GM21381 (cell line): ENCODE measurements at regions not wholly inside any gene's neighbourhood (a gene's known extent, or its start where the extent isn't known, plus 50 kb on each side); places are given as distances from the start of the nearest gene placed in this dataset.

ENCODE experiments used
- ATAC-seq: cut with Tn5 transposase; IDR thresholded peaks from one replicate; pipeline ENCODE4 v1.9.1; 2021; ENCODE audit warnings: mild to moderate bottlenecking, moderate library complexity; ENCODE audit not compliant: unreplicated experiment

- ATAC-seq, result no peak
Measured at GRCh38 chr5:174307031-174307408, 261.5 kb downstream of the NSG2 start.

- no peak for ATAC-seq
Measured at GRCh38 chr5:174307656-174308271, 262.3 kb downstream of the NSG2 start.

DNA sequence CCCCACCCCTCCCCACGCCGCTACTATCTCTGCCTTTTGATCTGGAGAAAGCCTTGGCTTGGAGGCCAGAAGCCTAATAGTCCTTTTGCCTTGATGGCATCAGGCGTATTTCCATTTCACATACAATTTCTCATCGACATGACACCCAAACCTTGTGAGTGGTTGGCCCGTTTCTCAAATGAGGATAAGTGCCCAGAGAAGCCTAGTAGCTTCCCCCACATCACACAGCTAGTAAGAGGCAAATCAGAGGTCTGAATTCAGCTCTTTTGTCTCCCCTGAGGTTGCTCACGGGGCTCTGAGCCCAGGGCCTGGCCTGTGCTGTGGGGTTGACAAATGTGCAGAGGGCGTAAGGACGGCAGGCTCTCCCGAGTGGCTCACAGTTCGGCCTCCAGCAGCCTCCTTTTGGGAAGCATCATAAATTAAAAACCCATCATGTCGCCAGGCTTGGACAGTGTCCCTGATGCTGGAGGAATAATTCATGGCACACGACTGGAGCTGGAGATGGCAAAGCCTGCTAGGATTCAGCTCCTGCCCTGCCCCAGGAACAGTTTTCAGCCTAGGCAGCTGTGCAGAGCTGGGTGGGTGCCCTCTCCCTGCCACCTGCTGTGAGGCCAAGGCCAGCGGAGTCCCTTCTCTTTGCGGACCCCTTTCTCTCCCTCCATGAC is 263.8 kb downstream of the NSG2 start:
- no peak for ATAC-seq

DNA sequence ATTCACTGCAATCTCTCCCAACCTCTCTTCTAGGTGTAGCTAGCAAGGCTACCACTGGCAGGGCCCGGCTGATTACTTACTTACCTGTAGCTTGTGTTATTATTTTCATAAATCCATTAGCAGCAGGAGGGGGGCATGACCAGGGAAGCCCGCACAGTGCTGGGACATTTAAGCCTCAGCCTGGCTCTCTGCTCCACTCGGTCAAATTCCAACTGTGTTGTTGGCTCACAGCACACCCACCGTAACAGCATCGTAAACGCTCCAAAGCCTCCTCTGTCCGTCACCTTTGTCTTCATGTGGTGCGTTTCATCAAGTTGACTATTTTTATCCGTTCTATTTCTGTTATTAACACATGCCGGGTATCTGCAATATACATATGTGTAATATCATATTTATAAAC is 264.7 kb downstream of the NSG2 start:
- no peak for ATAC-seq

GRCh38 chr5:174310706-174311105 is 265.2 kb downstream of the NSG2 start:
- no peak for ATAC-seq

DNA sequence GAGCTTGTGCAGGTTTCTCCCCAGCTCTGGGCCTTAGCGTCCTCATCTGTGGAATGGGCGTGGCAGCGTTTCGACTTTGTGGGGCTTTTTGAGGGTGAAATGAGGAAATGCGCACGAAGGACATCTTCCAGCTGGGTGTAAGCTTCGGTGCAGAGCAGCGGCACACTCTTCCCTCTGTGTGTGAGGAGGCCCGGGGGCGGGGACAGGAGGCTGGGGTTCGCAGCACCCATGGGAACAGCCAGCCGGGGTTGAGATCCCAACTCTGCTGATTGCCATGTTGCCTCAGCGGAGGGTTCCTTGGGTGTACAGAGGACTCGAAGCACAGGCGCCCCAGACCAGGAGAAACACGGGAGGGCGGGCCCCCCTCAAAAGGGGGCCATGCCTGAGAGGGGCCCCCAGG is 265.6 kb downstream of the NSG2 start:
- ATAC-seq, result no peak

DNA sequence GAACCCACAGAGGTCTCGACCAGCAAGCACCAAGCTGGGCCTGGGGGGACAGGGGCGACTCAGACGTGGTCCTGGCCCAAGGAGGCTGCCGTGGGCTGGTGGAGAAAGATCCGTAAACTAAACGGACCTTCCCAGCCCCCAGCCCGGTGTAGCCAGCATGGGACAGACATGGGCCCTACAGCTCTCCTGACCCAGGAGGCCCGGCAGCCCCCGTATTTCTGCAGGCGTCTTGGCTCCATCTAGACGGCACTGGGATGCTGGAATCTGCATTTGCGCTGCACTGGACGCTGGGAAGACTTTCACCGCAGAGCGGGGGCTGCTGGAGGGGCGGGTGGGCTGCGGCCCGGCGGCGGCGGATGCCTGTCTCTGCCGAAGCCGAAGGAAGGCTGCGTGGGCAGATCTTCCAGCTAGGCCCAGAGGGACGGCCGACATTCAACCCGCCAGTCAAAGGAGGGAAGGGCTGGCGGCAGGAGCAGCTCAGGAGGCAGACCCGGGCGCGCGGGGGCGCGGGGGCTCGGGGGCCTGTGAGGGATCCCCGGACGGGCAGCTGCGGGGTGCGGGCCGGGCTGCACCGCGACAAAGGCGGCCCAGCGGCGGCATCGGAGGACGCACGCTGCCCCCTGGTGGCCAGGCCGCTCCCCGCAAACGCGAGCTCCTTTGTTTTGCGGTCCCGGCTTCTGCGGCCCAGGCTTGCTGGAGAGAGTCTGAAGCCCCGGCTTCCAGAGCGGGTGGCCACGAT is 266.2 kb downstream of the NSG2 start:
- no peak for ATAC-seq

- ATAC-seq, result no peak
Measured at GRCh38 chr5:174312270-174312617, 266.7 kb downstream of the NSG2 start.

GRCh38 chr5:174312641-174313040 is 267.1 kb downstream of the NSG2 start:
- no peak for ATAC-seq

DNA sequence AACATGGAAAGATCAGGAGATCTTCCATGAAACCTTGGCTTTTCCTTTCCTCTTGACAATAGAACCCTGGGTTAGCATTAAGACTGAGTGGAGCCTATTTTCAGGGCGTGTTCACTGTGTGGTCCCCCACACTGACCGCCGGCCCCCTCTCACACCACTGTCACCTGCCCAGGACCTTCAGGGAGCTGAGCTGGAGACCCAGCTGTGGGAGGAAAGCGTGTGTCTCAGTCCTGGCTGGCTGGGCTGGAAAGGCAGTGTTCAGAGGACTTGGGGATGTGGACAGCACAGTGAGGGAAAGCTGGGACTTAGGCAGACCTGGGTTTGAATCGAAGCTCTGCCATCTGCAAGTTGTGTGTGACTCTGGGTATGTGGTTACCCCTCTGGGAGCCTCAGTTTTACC is 268.1 kb downstream of the NSG2 start:
- ATAC-seq, result no peak

- ATAC-seq, result no peak
Measured at GRCh38 chr5:174314261-174314660, 268.8 kb downstream of the NSG2 start.

- no peak for ATAC-seq
Measured at GRCh38 chr5:174315471-174315870, 270.0 kb downstream of the NSG2 start.

GRCh38 chr5:174315871-174316270 is 270.4 kb downstream of the NSG2 start:
- no peak for ATAC-seq

DNA sequence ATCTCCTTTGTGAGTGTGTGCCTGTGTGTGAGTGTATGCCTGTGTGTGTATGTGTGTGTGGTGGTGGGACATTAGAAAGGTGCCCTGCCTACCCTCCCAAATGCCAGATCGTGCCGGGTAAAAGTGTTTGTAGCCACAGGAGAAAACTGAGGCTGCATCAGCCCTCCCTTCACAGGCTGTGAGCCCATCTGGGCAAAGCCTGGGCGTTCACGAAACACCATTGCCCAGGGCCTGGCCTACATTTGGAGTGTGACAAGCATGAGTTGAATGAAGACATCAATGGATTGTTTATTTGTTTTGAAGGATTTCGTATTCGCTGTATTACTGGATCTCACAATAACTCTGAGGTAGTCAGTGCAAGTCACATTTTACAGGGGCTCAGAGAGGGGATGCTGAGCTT is 270.8 kb downstream of the NSG2 start:
- no peak for ATAC-seq

- no peak for ATAC-seq
Measured at GRCh38 chr5:174317256-174317894, 271.9 kb downstream of the NSG2 start.

- no peak for ATAC-seq
Measured at GRCh38 chr5:174318578-174318977, 273.1 kb downstream of the NSG2 start.

DNA sequence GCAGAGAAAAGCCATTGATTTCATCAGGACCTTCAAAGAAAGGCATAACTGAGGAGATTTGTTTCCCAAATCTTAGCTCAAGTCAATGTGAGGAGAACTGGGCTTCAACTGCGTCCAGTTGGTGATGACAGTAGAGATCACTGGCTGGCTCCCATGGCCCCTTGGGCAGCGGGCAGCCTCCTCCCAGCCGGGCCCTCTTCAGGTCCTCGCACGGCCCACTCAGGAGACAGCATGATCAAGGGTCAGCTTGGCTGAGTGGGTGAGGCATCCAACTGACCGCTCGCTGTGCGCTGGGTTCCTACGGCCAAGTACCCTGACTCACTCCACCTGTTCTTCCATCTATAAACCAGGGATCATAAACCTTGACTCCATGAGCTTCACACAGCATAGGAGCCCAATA is 274.0 kb downstream of the NSG2 start:
- no peak for ATAC-seq

GRCh38 chr5:174320051-174320450 is 274.5 kb downstream of the NSG2 start:
- no peak for ATAC-seq

- ATAC-seq, result peak; percentile 92
Measured at GRCh38 chr5:174323878-174324281, 278.4 kb downstream of the NSG2 start.

DNA sequence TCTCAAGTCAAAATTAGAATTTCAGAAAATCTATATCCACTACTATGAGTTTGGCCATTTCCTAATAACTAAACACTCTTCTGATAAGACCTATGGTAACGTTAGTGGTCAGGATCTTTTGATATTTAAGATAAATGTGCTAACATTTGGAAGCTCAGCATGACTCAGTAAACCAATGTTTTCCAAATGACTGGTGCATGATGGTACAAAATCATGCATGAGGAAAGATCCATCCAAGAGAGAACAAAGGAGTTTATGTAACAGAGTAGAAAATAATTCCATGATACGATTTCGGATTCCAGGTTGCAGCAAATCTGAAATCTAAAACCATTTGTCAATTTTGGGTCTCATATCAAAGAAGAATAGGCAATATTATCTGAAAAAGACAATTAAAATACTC is 279.2 kb downstream of the NSG2 start:
- no peak for ATAC-seq

GRCh38 chr5:174325431-174325830 is 279.9 kb downstream of the NSG2 start:
- no peak for ATAC-seq

GRCh38 chr5:174325961-174326360 is 280.5 kb downstream of the NSG2 start:
- no peak for ATAC-seq
